CD14-positive monocyte (primary cell): ENCODE measurements at regions not wholly inside any gene's neighbourhood (a gene's known extent, or its start where the extent isn't known, plus 50 kb on each side); places are given as distances from the start of the nearest gene placed in this dataset.

ENCODE experiments used
- DNase-seq, 3 donors: peaks; one replicate each; pipeline ENCODE4 v3.0.0-alpha.2; 2011 to 2022
- H2AFZ ChIP-seq: 2 replicates; pipeline ENCODE4 v1.6.0; 2012; ENCODE audit warnings: mild to moderate bottlenecking, low read depth, low read length, inconsistent platforms; ENCODE audit not compliant: insufficient read depth, poor library complexity, severe bottlenecking
- H3K27ac ChIP-seq, 2 donors: 1 replicate in 1 of 2; 2 replicates in 1 of 2; pipeline ENCODE4 v1.5.1; 2012 to 2013; ENCODE audit warnings: low read length in 2 of 2, control low read depth in 1 of 2, inconsistent platforms in 1 of 2, low read depth in 1 of 2, mild to moderate bottlenecking in 1 of 2
- H3K27me3 ChIP-seq, 2 donors: one replicate each; pipeline versions ENCODE4 v1.6.0 to v1.6.1; 2011 to 2013; ENCODE audit warnings: low read length in 2 of 2; ENCODE audit not compliant: control insufficient read depth in 2 of 2, insufficient read depth in 2 of 2
- H3K36me3 ChIP-seq, 2 donors: replicated peaks in 1 of 2; 1 replicate in 1 of 2; 2 replicates in 1 of 2; pipeline versions ENCODE4 v1.5.1 to v1.6.1; 2012 to 2013; ENCODE audit warnings: low read length in 2 of 2, control low read depth in 1 of 2, inconsistent platforms in 1 of 2, mild to moderate bottlenecking in 1 of 2; ENCODE audit not compliant: insufficient read depth in 2 of 2, control insufficient read depth in 1 of 2
- H3K4me1 ChIP-seq, 2 donors: 1 replicate in 1 of 2; 2 replicates in 1 of 2; pipeline versions ENCODE4 v1.5.1 to v1.6.1; 2012 to 2013; ENCODE audit warnings: low read length in 2 of 2, control low read depth in 1 of 2, inconsistent platforms in 1 of 2, mild to moderate bottlenecking in 1 of 2, moderate library complexity in 1 of 2; ENCODE audit not compliant: insufficient read depth in 2 of 2, control insufficient read depth in 1 of 2
- H3K4me2 ChIP-seq: replicated peaks from 2 replicates; pipeline ENCODE3; 2012; ENCODE audit warnings: low read length, moderate library complexity, mild to moderate bottlenecking; ENCODE audit not compliant: poor library complexity, severe bottlenecking; ENCODE audit errors: extremely low read depth
- H3K4me3 ChIP-seq, 3 experiments: fragments of 200-600 bp in 1 of 3; sonication (generic) in 1 of 3; replicated peaks in 1 of 3; 1 replicate in 2 of 3; 2 replicates in 1 of 3; pipeline ENCODE4 v1.5.1; 2011 to 2013; ENCODE audit warnings: low read length in 3 of 3, mild to moderate bottlenecking in 3 of 3, control low read depth in 2 of 3, low read depth in 2 of 3, inconsistent platforms in 1 of 3, moderate library complexity in 1 of 3
- H3K79me2 ChIP-seq: 2 replicates; pipeline ENCODE4 v1.6.0; 2012; ENCODE audit warnings: mild to moderate bottlenecking, control low read depth, inconsistent platforms, low read length, moderate library complexity; ENCODE audit not compliant: insufficient read depth
- H3K9ac ChIP-seq: 2 replicates; pipeline ENCODE4 v1.6.0; 2017; ENCODE audit warnings: low read length, mild to moderate bottlenecking; ENCODE audit not compliant: insufficient read depth, poor library complexity, severe bottlenecking
- H3K9me3 ChIP-seq, 2 donors: replicated peaks in 1 of 2; 1 replicate in 1 of 2; 2 replicates in 1 of 2; pipeline versions ENCODE4 v1.5.1 to v1.6.1; 2012 to 2013; ENCODE audit warnings: low read length in 2 of 2, control low read depth in 1 of 2; ENCODE audit not compliant: control insufficient read depth in 1 of 2, insufficient read depth in 1 of 2
- H4K20me1 ChIP-seq: 2 replicates; pipeline ENCODE4 v1.6.0; 2012; ENCODE audit warnings: mild to moderate bottlenecking, low read length, control low read depth, moderate library complexity; ENCODE audit not compliant: insufficient read depth
- H3K27ac Mint-ChIP-seq, 7 donors: one replicate each; pipeline ENCODE4 v1.8.0; 2020; ENCODE audit warnings: mild to moderate bottlenecking in 7 of 7, mixed read lengths in 7 of 7, moderate library complexity in 6 of 7, inconsistent platforms in 2 of 7
- H3K27me3 Mint-ChIP-seq, 3 donors: one replicate each; pipeline ENCODE4 v1.8.0; 2021 to 2022; ENCODE audit warnings: low read depth in 3 of 3, mild to moderate bottlenecking in 3 of 3, mixed read lengths in 3 of 3, moderate library complexity in 3 of 3, inconsistent platforms in 1 of 3
- H3K36me3 Mint-ChIP-seq, 2 donors: one replicate each; pipeline ENCODE4 v1.8.0; 2020; ENCODE audit warnings: mixed read lengths in 2 of 2, inconsistent platforms in 1 of 2, mild to moderate bottlenecking in 1 of 2
- H3K4me1 Mint-ChIP-seq: one replicate; pipeline ENCODE4 v1.8.0; 2020; ENCODE audit warnings: mild to moderate bottlenecking, mixed read lengths
- H3K4me3 Mint-ChIP-seq, 2 donors: one replicate each; pipeline ENCODE4 v1.8.0; 2020; ENCODE audit warnings: mild to moderate bottlenecking in 2 of 2, mixed read lengths in 2 of 2, moderate library complexity in 1 of 2
- H3K9me3 Mint-ChIP-seq, 7 donors: one replicate each; pipeline ENCODE4 v1.8.0; 2020 to 2022; ENCODE audit warnings: mixed read lengths in 7 of 7, mild to moderate bottlenecking in 6 of 7, moderate library complexity in 6 of 7, inconsistent platforms in 2 of 7
- CTCF ChIP-seq: fragments of 200-600 bp; IDR thresholded peaks from one replicate; pipeline ENCODE4 v1.8.0; 2022; ENCODE audit warnings: antibody characterized with exemption, mild to moderate bottlenecking
- WGBS: methylation state at CpG from one replicate; pipeline ENCODE4 v1.1.5; 2013; ENCODE audit warnings: missing lambda C conversion rate; ENCODE audit not compliant: insufficient coverage; 5-methylcytosine and 5-hydroxymethylcytosine counted together
- intact Hi-C, 2 donors: fragments of 100-400 bp; cut with micrococcal nuclease; formaldehyde crosslinking; loops; one replicate each; pipeline versions ENCODE4 v1.15.0 to v1.15.1; 2023

- peaks cover 0 to 4% (median 0%) of the 10 kb centered on the region in 7 donors for H3K9me3 Mint-ChIP-seq
- H3K36me3 Mint-ChIP-seq = no peaks in the 10 kb centered on the region
- peaks cover under 1 to 3% (median 1%) of the 10 kb centered on the region in 3 donors for H3K27me3 Mint-ChIP-seq
- H3K4me1 ChIP-seq = no peaks in the 10 kb centered on the region
- no peak overlapping the region for H3K4me2 ChIP-seq
- no peak overlapping the region for H2AFZ ChIP-seq
- no peaks in the 10 kb centered on the region for H3K4me1 Mint-ChIP-seq
- intact Hi-C loops = no loop called here
- H3K27ac Mint-ChIP-seq = no peak overlapping the region
- no peaks in the 10 kb centered on the region for H3K9me3 ChIP-seq
- no peak overlapping the region for H3K4me3 ChIP-seq
- H3K36me3 ChIP-seq = no peaks in the 10 kb centered on the region
- 89% methylated on average over 3 of the region's 4 CpGs for WGBS
- DNase-seq = no peak
- no peak overlapping the region for H3K9ac ChIP-seq
- no peaks in the 10 kb centered on the region for H4K20me1 ChIP-seq
- no peak overlapping the region for H3K4me3 Mint-ChIP-seq
- no peak overlapping the region for H3K27ac ChIP-seq
- TF ChIP-seq CTCF = no peak
- no peaks in the 10 kb centered on the region for H3K27me3 ChIP-seq
- no peaks in the 10 kb centered on the region for H3K79me2 ChIP-seq
These were observed 212.1 kb downstream of the GRIN2B start for GRCh38 chr12:13769273-13769672.

DNA sequence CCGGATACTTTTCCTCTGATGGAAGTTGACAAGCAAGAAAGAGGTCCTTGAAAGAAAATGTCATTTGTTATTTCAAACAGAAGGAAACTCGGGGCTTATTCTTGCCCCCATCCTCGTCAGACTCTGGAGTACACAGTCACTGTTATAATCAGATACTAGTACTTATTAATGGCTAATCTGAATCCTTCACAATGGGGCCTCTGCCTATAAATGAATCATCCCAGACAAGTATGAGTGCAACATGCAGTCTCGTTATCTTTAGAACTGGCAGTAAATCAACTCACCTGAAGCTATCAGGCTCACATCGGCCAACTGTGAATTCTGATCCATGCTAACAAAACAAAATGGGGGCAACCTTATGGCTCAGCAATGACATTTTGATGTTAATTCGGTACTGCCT lies 216.7 kb downstream of the GRIN2B start:
- H3K27ac ChIP-seq = no peak overlapping the region
- TF ChIP-seq CTCF = no peak
- Mint-ChIP-seq H3K9me3 (peaks cover 0 to 4% (median 0%) of the 10 kb centered on the region in 7 donors), H3K4me3 (no peak overlapping the region), H3K36me3 (no peaks in the 10 kb centered on the region), H3K4me1 (no peaks in the 10 kb centered on the region), H3K27me3 (peaks cover 1 to 5% (median 2%) of the 10 kb centered on the region in 3 donors), H3K27ac (no peak overlapping the region)
- no peak overlapping the region for H3K4me2 ChIP-seq
- no peaks in the 10 kb centered on the region for H3K79me2 ChIP-seq
- no peak for DNase-seq
- no peak overlapping the region for H2AFZ ChIP-seq
- no peaks in the 10 kb centered on the region for H3K36me3 ChIP-seq
- WGBS = 89% methylated on average over 3 of the region's 6 CpGs
- intact Hi-C loops = no loop called here
- no peaks in the 10 kb centered on the region for H3K27me3 ChIP-seq
- no peak overlapping the region for H3K4me3 ChIP-seq
- no peaks in the 10 kb centered on the region for H3K9me3 ChIP-seq
- H4K20me1 ChIP-seq = no peaks in the 10 kb centered on the region
- H3K4me1 ChIP-seq = no peaks in the 10 kb centered on the region
- no peak overlapping the region for H3K9ac ChIP-seq
